Endothelial cell of umbilical vein (primary cell): ENCODE measurements at regions not wholly inside any gene's neighbourhood (a gene's known extent, or its start where the extent isn't known, plus 50 kb on each side); places are given as distances from the start of the nearest gene placed in this dataset.

ENCODE experiments used
- BruUV-seq: library from RNA; stranded (reverse); fragments of 400-500 nt; replicated peaks from 2 replicates; lab custom pipeline; 2021; lab: Mats Ljungman, UMichigan
- CTCF ChIA-PET: fragments of 300-600, 350-600 bp; sonication (Branson Sonifier 250); formaldehyde crosslinking; loops from one replicate; lab custom pipeline; 2021; ENCODE audit warnings: antibody characterized with exemption, inconsistent platforms; lab: Charles Lee
- POLR2A ChIA-PET: fragments of 300-600, 350-600 bp; sonication (Branson Sonifier 250); formaldehyde crosslinking; loops from one replicate; lab custom pipeline; 2021; ENCODE audit warnings: antibody characterized with exemption, inconsistent platforms; lab: Charles Lee
- DNase-seq: peaks from one replicate; pipeline ENCODE4 v3.0.0-alpha.2; 2011; ENCODE audit warnings: low read depth, low spot score
- FAIRE-seq: peaks from 2 replicates; lab custom pipeline; 2011; peaks lifted over from hg19 to GRCh38; lab: Jason Lieb, UNC
- H2AFZ ChIP-seq: 2 replicates; pipeline ENCODE4 v1.6.0; 2012; ENCODE audit warnings: low read depth, low read length, control low read depth, inconsistent platforms
- H3K27ac ChIP-seq: 2 replicates; pipeline ENCODE4 v1.5.1; 2011; ENCODE audit warnings: low read depth, mild to moderate bottlenecking, control low read depth, low read length, moderate library complexity; ENCODE audit not compliant: insufficient read depth
- H3K27me3 ChIP-seq, 2 experiments: 2 replicates each; pipeline versions ENCODE4 v1.6.0 to v1.6.1; 2011; ENCODE audit warnings: low read length in 2 of 2, mixed read lengths in 1 of 2; ENCODE audit not compliant: control insufficient read depth in 2 of 2, insufficient read depth in 2 of 2
- H3K36me3 ChIP-seq, 2 experiments: 2 replicates in 1 of 2; 3 replicates in 1 of 2; pipeline ENCODE4 v1.5.1; 2011; ENCODE audit warnings: low read length in 2 of 2, mild to moderate bottlenecking in 1 of 2, moderate library complexity in 1 of 2; ENCODE audit not compliant: control insufficient read depth in 2 of 2, insufficient read depth in 2 of 2; ENCODE audit errors: extremely low read depth in 1 of 2
- H3K4me1 ChIP-seq: 3 replicates; pipeline ENCODE4 v1.5.1; 2011; ENCODE audit warnings: mild to moderate bottlenecking, low read length; ENCODE audit not compliant: control insufficient read depth, insufficient read depth; ENCODE audit errors: extremely low read depth
- H3K4me2 ChIP-seq: 2 replicates; pipeline ENCODE4 v1.6.1; 2011; ENCODE audit warnings: low read length, control low read depth, mixed read lengths; ENCODE audit not compliant: insufficient read depth
- H3K4me3 ChIP-seq, 3 experiments: fragments of 200-600 bp in 1 of 3; sonication (generic), shearing (Covaris generic) in 1 of 3; replicated peaks in 1 of 3; 2 replicates each; pipeline ENCODE4 v1.5.1; 2011 to 2016; ENCODE audit warnings: control low read depth in 3 of 3, low read length in 3 of 3, mild to moderate bottlenecking in 2 of 3, inconsistent platforms in 1 of 3, low read depth in 1 of 3, moderate library complexity in 1 of 3; ENCODE audit not compliant: insufficient read depth in 1 of 3
- H3K79me2 ChIP-seq: 2 replicates; pipeline ENCODE4 v1.6.0; 2012; ENCODE audit warnings: low read length, inconsistent platforms; ENCODE audit not compliant: control insufficient read depth, insufficient read depth
- H3K9ac ChIP-seq: replicated peaks from 2 replicates; pipeline ENCODE3; 2011; ENCODE audit warnings: low read length, control low read depth; ENCODE audit not compliant: insufficient read depth; ENCODE audit errors: extremely low read depth
- H3K9me1 ChIP-seq: replicated peaks from 3 replicates; pipeline ENCODE4 v1.6.0; 2011; ENCODE audit warnings: mild to moderate bottlenecking, low read length; ENCODE audit not compliant: control insufficient read depth, insufficient read depth; ENCODE audit errors: extremely low read depth
- H3K9me3 ChIP-seq: replicated peaks from 2 replicates; pipeline ENCODE4 v1.5.1; 2012; ENCODE audit warnings: low read length, inconsistent platforms; ENCODE audit not compliant: control insufficient read depth, insufficient read depth
- H4K20me1 ChIP-seq: replicated peaks from 2 replicates; pipeline ENCODE3; 2011; ENCODE audit warnings: mild to moderate bottlenecking, low read length; ENCODE audit not compliant: control insufficient read depth, insufficient read depth; ENCODE audit errors: extremely low read depth
- FOS ChIP-seq: IDR thresholded peaks from 2 replicates; pipeline ENCODE4 v1.6.1; 2011; ENCODE audit warnings: mild to moderate bottlenecking, low read length, moderate library complexity, borderline replicate concordance; ENCODE audit not compliant: insufficient read depth
- JUN ChIP-seq: IDR thresholded peaks from 2 replicates; pipeline ENCODE4 v1.6.1; 2011; ENCODE audit warnings: borderline replicate concordance, low read depth; ENCODE audit not compliant: insufficient read length, insufficient read depth
- POLR2A ChIP-seq: IDR thresholded peaks from 2 replicates; pipeline ENCODE4 v1.6.1; 2012; ENCODE audit warnings: low read depth, mild to moderate bottlenecking, control low read depth, low read length
- dilution Hi-C: fragments of 300-500 bp; cut with MboI; formaldehyde crosslinking; loops from one replicate; pipeline ENCODE4 v1.15.0; 2019; ENCODE audit warnings: low sequenced_read_pairs; ENCODE audit not compliant: extremely low pct_ligation_motif_present
- intact Hi-C: fragments of 100-400 bp; cut with micrococcal nuclease; formaldehyde crosslinking; loops from one replicate; pipeline ENCODE4 v1.10.0; 2022
- TF ChIP-seq, protein P1 (sequence below): IDR thresholded peaks from 2 replicates; pipeline ENCODE4 v1.6.1; 2011; ENCODE audit not compliant: insufficient read depth, insufficient read length

DNA sequence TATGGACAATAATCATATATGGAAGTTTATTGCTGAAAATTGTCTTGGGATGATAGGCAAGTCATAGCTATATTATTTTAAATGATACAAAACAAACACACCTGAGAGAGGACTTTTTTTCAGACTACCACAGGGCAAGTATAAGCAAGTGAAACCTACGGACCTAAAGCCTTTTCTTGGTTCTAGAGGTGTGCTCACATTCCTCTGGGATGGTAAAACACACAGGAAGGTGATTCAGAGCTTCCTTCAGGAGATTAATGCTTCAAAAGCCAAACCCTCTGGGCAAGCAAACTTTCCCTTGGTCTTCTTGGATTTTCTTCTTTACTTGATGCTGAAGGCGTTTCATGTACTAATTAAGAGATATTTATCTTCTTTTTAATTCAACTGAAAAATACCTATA is 60.1 kb upstream of the ACSL4 start:
- H3K27ac ChIP-seq: no peak overlapping the region
- H3K9me1 ChIP-seq: no peaks in the 10 kb centered on the region
- H3K9me3 ChIP-seq: no peaks in the 10 kb centered on the region
- TF ChIP-seq FOS (peak; percentile 11), JUN (no peak)
- no peak overlapping the region for H2AFZ ChIP-seq
- BruUV-seq: no TSS peak
- no peak overlapping the region for H3K4me3 ChIP-seq
- H3K36me3 ChIP-seq: no peaks in the 10 kb centered on the region
- no peaks in the 10 kb centered on the region for H3K4me1 ChIP-seq
- POLR2A ChIA-PET: no interaction called here
- H3K4me2 ChIP-seq: no peak overlapping the region
- no peak for FAIRE-seq
- H4K20me1 ChIP-seq: no peaks in the 10 kb centered on the region
- intact Hi-C loops (no loop called here), dilution Hi-C loops (no loop called here)
- DNase-seq: no peak
- H3K79me2 ChIP-seq: no peaks in the 10 kb centered on the region
- CTCF ChIA-PET: interaction anchor here (0.8 to 1.0 kb wide), 3 partner anchors 13 to 80 kb away, joined by 3 to 4 read pairs (median 3); no protein-coding TSS in a partner anchor
- H3K27me3 ChIP-seq: no peaks in the 10 kb centered on the region
- H3K9ac ChIP-seq: no peak overlapping the region

DNA sequence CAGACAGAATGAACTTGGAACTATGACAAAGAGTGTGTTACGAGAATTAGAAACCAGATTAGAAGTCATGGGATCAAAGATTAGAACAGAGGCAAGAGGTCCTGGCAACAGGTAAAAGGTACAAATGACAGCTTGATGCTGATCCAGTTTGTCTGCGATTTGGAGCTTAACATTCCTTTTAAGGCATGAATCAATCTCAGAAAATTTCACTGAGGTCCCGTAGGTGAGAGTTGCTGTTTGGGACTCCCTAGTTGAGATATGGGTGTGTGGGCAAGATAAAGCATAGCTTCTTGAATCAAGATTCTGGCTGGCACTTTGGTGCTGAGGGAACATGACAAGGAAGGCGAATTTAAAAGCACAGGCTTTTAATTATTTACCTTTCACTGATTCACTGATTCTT is 62.6 kb upstream of the ACSL4 start:
- no peak for TF ChIP-seq POLR2A
- no peak for TF ChIP-seq FOS
- TF ChIP-seq, protein P1, sequence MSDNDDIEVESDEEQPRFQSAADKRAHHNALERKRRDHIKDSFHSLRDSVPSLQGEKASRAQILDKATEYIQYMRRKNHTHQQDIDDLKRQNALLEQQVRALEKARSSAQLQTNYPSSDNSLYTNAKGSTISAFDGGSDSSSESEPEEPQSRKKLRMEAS: no peak
- dilution Hi-C loops: no loop called here
- Histone ChIP-seq H3K36me3 (no peaks in the 10 kb centered on the region), H3K4me1 (no peaks in the 10 kb centered on the region), H3K79me2 (no peaks in the 10 kb centered on the region), H3K27me3 (no peaks in the 10 kb centered on the region), H3K27ac (no peak overlapping the region), H3K4me2 (no peak overlapping the region), H3K9me3 (no peaks in the 10 kb centered on the region), H3K9ac (no peak overlapping the region), H3K9me1 (no peaks in the 10 kb centered on the region), H2AFZ (no peak overlapping the region), H3K4me3 (no peak overlapping the region), H4K20me1 (no peaks in the 10 kb centered on the region)
- intact Hi-C loops: no loop called here
- ChIA-PET CTCF (no interaction called here), POLR2A (no interaction called here)
- DNase-seq (no peak), FAIRE-seq (no peak)
- BruUV-seq: no TSS peak
